K562 (cell line): ENCODE measurements at regions not wholly inside any gene's neighbourhood (a gene's known extent, or its start where the extent isn't known, plus 50 kb on each side); places are given as distances from the start of the nearest gene placed in this dataset.

Source experiments
- ATAC-seq: fragments of 200-7000 bp; cut with Tn5 transposase; 3 replicates; pipeline ENCODE4 v1.9.1; 2020; ENCODE audit warnings: moderate library complexity
- BruUV-seq: library from RNA; stranded (reverse); fragments of 400-500 nt; replicated peaks from 2 replicates; lab custom pipeline; 2021; lab: Mats Ljungman, UMichigan
- CTCF ChIA-PET: fragments of 300-600 bp; formaldehyde crosslinking; extraction: SDS; loops from one replicate; lab custom pipeline; 2021; ENCODE audit warnings: low intra/inter-chr PET ratio; lab: Yijun Ruan, JAX
- POLR2A ChIA-PET: fragments of 300-600, 350-650 bp; sonication (Branson Sonifier 250); formaldehyde crosslinking; extraction: SDS; loops from one replicate; lab custom pipeline; 2021; ENCODE audit warnings: antibody characterized with exemption, inconsistent platforms; lab: Yijun Ruan, JAX
- DNase-seq, 4 experiments: peaks; one replicate each; pipeline versions ENCODE4 v3.0.0 to v3.0.0-alpha.2; 2011 to 2018; ENCODE audit warnings: low spot score in 3 of 4, mixed read lengths in 3 of 4; ENCODE audit errors: extremely low read depth in 1 of 4
- FAIRE-seq: peaks from 2 replicates; lab custom pipeline; 2011; peaks lifted over from hg19 to GRCh38; lab: Jason Lieb, UNC
- H2AFZ ChIP-seq: 2 replicates; pipeline ENCODE4 v1.6.0; 2011; ENCODE audit warnings: low read depth, low read length, control low read depth, inconsistent platforms
- H3K27ac ChIP-seq: fragments of 200-600 bp; 3 replicates; pipeline ENCODE4 v1.8.0; 2011; ENCODE audit warnings: low read depth, mild to moderate bottlenecking, control low read depth, inconsistent platforms, low read length, moderate library complexity, mixed read lengths; ENCODE audit errors: extremely low read depth
- H3K27me3 ChIP-seq, 2 experiments: fragments of 300-600 bp in 1 of 2; 2 replicates in 1 of 2; 3 replicates in 1 of 2; pipeline versions ENCODE4 v1.6.0 to v1.8.0; 2011; ENCODE audit warnings: inconsistent platforms in 2 of 2, low read length in 2 of 2, mild to moderate bottlenecking in 1 of 2, mixed read lengths in 1 of 2, moderate library complexity in 1 of 2; ENCODE audit not compliant: control insufficient read depth in 2 of 2, insufficient read depth in 2 of 2
- H3K36me3 ChIP-seq: fragments of 300-600 bp; 3 replicates; pipeline ENCODE4 v1.8.0; 2011; ENCODE audit warnings: mild to moderate bottlenecking, low read length, inconsistent platforms; ENCODE audit not compliant: control insufficient read depth, insufficient read depth
- H3K4me1 ChIP-seq, 2 experiments: fragments of 200-600 bp in 1 of 2; replicated peaks in 1 of 2; 2 replicates in 1 of 2; 3 replicates in 1 of 2; pipeline versions ENCODE4 v1.5.1 to v1.8.0; 2011; ENCODE audit warnings: inconsistent platforms in 2 of 2, low read length in 2 of 2, mild to moderate bottlenecking in 1 of 2, mixed read lengths in 1 of 2, moderate library complexity in 1 of 2; ENCODE audit not compliant: control insufficient read depth in 2 of 2, insufficient read depth in 2 of 2
- H3K4me2 ChIP-seq: 2 replicates; pipeline ENCODE4 v1.6.1; 2011; ENCODE audit warnings: low read length, control low read depth, inconsistent platforms, mixed read lengths; ENCODE audit not compliant: insufficient read depth
- H3K4me3 ChIP-seq: fragments of 200-600 bp; sonication (generic), shearing (Covaris generic); 2 replicates; pipeline ENCODE4 v1.5.1; 2016; ENCODE audit warnings: control low read depth, inconsistent platforms
- H3K79me2 ChIP-seq: fragments of 200-600 bp; 3 replicates; pipeline ENCODE4 v1.8.0; 2011; ENCODE audit warnings: low read length, inconsistent platforms; ENCODE audit not compliant: control insufficient read depth, insufficient read depth
- H3K9ac ChIP-seq, 2 experiments: 2 replicates each; pipeline versions ENCODE4 v1.6.0 to v1.6.1; 2011; ENCODE audit warnings: low read depth in 2 of 2, low read length in 2 of 2, control low read depth in 1 of 2, inconsistent platforms in 1 of 2, mild to moderate bottlenecking in 1 of 2, mixed read lengths in 1 of 2; ENCODE audit not compliant: insufficient read depth in 1 of 2
- H3K9me1 ChIP-seq: one replicate; pipeline ENCODE4 v1.6.0; 2011; ENCODE audit warnings: inconsistent platforms, mild to moderate bottlenecking, low read length, moderate library complexity; ENCODE audit not compliant: control insufficient read depth, insufficient read depth
- H3K9me3 ChIP-seq: replicated peaks from 2 replicates; pipeline ENCODE4 v1.5.1; 2011; ENCODE audit warnings: low read depth, low read length, inconsistent platforms; ENCODE audit not compliant: control insufficient read depth, insufficient read depth
- H4K20me1 ChIP-seq: replicated peaks from 2 replicates; pipeline ENCODE4 v1.6.1; 2011; ENCODE audit warnings: low read length, inconsistent platforms, mixed read lengths; ENCODE audit not compliant: control insufficient read depth, insufficient read depth
- FOXM1 ChIP-seq, 2 experiments: fragments of 450-650 bp in 1 of 2; sonication (generic) in 1 of 2; formaldehyde crosslinking in 1 of 2; IDR thresholded peaks; 2 replicates each; pipeline versions ENCODE4 v1.6.1 to v1.9.0; 2017 to 2022; ENCODE audit warnings: low read depth in 2 of 2, mild to moderate bottlenecking in 2 of 2, missing genetic modification reagents in 1 of 2, moderate library complexity in 1 of 2
- HNRNPL ChIP-seq: fragments of 200-400 bp; formaldehyde crosslinking; IDR thresholded peaks from 2 replicates; pipeline ENCODE4 v1.6.1; 2017; ENCODE audit warnings: low read depth, mild to moderate bottlenecking, low read length
- KLF6 ChIP-seq: fragments of 250-450 bp; sonication (Bioruptor Pico); IDR thresholded peaks from 2 replicates; pipeline ENCODE4 v1.4.0; 2020; ENCODE audit warnings: mild to moderate bottlenecking, moderate library complexity, borderline replicate concordance
- NFXL1 ChIP-seq: fragments of 450-650 bp; formaldehyde crosslinking; IDR thresholded peaks from 2 replicates; pipeline ENCODE4 v1.4.0; 2021; ENCODE audit warnings: mild to moderate bottlenecking
- NR2C2 ChIP-seq, 2 experiments: fragments of 200-800 bp in 1 of 2; sonication (Bioruptor generic) in 1 of 2; sonication (generic) in 1 of 2; formaldehyde crosslinking in 1 of 2; IDR thresholded peaks; 2 replicates each; pipeline versions ENCODE4 v1.6.1 to v1.8.0; 2016 to 2022; ENCODE audit warnings: mild to moderate bottlenecking in 1 of 2, missing compliant biosample characterization in 1 of 2, missing genetic modification characterization in 1 of 2, missing genetic modification reagents in 1 of 2
- NR2F6 ChIP-seq: fragments of 450-650 bp; formaldehyde crosslinking; IDR thresholded peaks from 2 replicates; pipeline ENCODE4 v1.4.0; 2020; ENCODE audit warnings: mild to moderate bottlenecking
- PML ChIP-seq: IDR thresholded peaks from 2 replicates; pipeline ENCODE4 v1.6.1; 2012; ENCODE audit warnings: low read length, inconsistent platforms
- RNF2 ChIP-seq: sonication (generic); IDR thresholded peaks from 2 replicates; pipeline ENCODE4 v1.6.1; 2016
- SAFB ChIP-seq: fragments of 200-400 bp; formaldehyde crosslinking; IDR thresholded peaks from 2 replicates; pipeline ENCODE4 v1.6.1; 2017; ENCODE audit warnings: low read depth, low read length, borderline replicate concordance
- STAT6 ChIP-seq: sonication (generic); formaldehyde crosslinking; IDR thresholded peaks from 2 replicates; pipeline ENCODE4 v1.8.1; 2023; ENCODE audit warnings: mild to moderate bottlenecking, missing genetic modification reagents
- XRCC3 ChIP-seq: fragments of 450-650 bp; IDR thresholded peaks from 2 replicates; pipeline ENCODE4 v1.6.1; 2017; ENCODE audit warnings: mild to moderate bottlenecking, moderate library complexity
- XRCC4 ChIP-seq: IDR thresholded peaks from one replicate; pipeline ENCODE4 v1.6.1; 2011; ENCODE audit not compliant: insufficient read depth, insufficient read length; ENCODE audit errors: extremely low read depth
- ZKSCAN3 ChIP-seq: fragments of 250-450 bp; sonication (Bioruptor Pico); IDR thresholded peaks from 2 replicates; pipeline ENCODE4 v1.4.0; 2020
- ZNF197 ChIP-seq: fragments of 200-800 bp; sonication (Bioruptor generic); IDR thresholded peaks from 2 replicates; pipeline ENCODE4 v1.6.1; 2016; ENCODE audit warnings: low read depth, missing genetic modification characterization, missing compliant biosample characterization
- WGBS: fragments of 100-300 bp; shearing (Covaris generic); methylation state at CpG from one replicate; pipeline ENCODE4 v1.1.6; 2016; ENCODE audit warnings: low coverage, mixed read lengths; ENCODE audit not compliant: insufficient coverage; ENCODE audit errors: missing lambda C conversion rate; 5-methylcytosine and 5-hydroxymethylcytosine counted together
- in situ Hi-C: fragments of 300-500 bp; cut with MboI; formaldehyde crosslinking; loops from 4 replicates; pipeline ENCODE4 v1.15.0; 2018; ENCODE audit warnings: inconsistent platforms, mixed read lengths
- intact Hi-C: fragments of 100-400 bp; cut with micrococcal nuclease; formaldehyde crosslinking; loops from 2 replicates; pipeline ENCODE4 v1.14.2; 2022

GRCh38 chr3:177524742-177525141 lies 327.5 kb upstream of the TBL1XR1 start:
- Histone ChIP-seq H3K9me3 (no peaks in the 10 kb centered on the region), H3K27me3 (no peaks in the 10 kb centered on the region), H3K4me1 (peaks cover 0 to under 1% of the 10 kb centered on the region in 2 experiments; a peak in 3 of 5 replicates), H3K79me2 (no peaks in the 10 kb centered on the region), H3K4me3 (no peak overlapping the region), H3K9ac (no peak overlapping the region), H2AFZ (no peak overlapping the region), H3K9me1 (no peaks in the 10 kb centered on the region), H3K4me2 (no peak overlapping the region), H3K27ac (no peak overlapping the region), H3K36me3 (no peaks in the 10 kb centered on the region), H4K20me1 (no peaks in the 10 kb centered on the region)
- intact Hi-C loops = no loop called here
- DNase-seq (no peak), ATAC-seq (no peak), FAIRE-seq (no peak)
- in situ Hi-C loops = no loop called here
- ChIA-PET CTCF (interaction anchor here (0.7 kb wide), 1 partner anchor 268 kb away, joined by 3 read pairs; no protein-coding TSS in a partner anchor), POLR2A (no interaction called here)
- no peak for TF ChIP-seq NR2C2 (CRISPR knock-in tag; IDR thresholded peaks at IDR 0.05)
- TF ChIP-seq NR2C2 (tag; IDR thresholded peaks at IDR 0.05) = no peak
- TF ChIP-seq SAFB = no peak
- TF ChIP-seq HNRNPL = no peak
- no peak for TF ChIP-seq ZNF197 (CRISPR knock-in tag)
- TF ChIP-seq NFXL1 = no peak
- no peak for TF ChIP-seq RNF2
- TF ChIP-seq XRCC3 = no peak
- TF ChIP-seq NR2F6 (CRISPR knock-in tag) = no peak
- no peak for TF ChIP-seq KLF6
- no peak for TF ChIP-seq XRCC4
- no peak for TF ChIP-seq STAT6 (CRISPR knock-in tag)
- no peak for TF ChIP-seq PML
- TF ChIP-seq ZKSCAN3 = no peak
- no peak for TF ChIP-seq FOXM1 (IDR thresholded peaks at IDR 0.05; ENCODE audit: low read depth)
- no peak for TF ChIP-seq FOXM1 (CRISPR knock-in tag; IDR thresholded peaks at IDR 0.05; ENCODE audit: low read depth)
- BruUV-seq = no TSS peak
- WGBS = 26% methylated on average over 3 of the region's 4 CpGs
